ENCODE measurements at regions not wholly inside any gene's neighbourhood (a gene's known extent, or its start where the extent isn't known, plus 50 kb on each side); places are given as distances from the start of the nearest gene placed in this dataset.

DNA sequence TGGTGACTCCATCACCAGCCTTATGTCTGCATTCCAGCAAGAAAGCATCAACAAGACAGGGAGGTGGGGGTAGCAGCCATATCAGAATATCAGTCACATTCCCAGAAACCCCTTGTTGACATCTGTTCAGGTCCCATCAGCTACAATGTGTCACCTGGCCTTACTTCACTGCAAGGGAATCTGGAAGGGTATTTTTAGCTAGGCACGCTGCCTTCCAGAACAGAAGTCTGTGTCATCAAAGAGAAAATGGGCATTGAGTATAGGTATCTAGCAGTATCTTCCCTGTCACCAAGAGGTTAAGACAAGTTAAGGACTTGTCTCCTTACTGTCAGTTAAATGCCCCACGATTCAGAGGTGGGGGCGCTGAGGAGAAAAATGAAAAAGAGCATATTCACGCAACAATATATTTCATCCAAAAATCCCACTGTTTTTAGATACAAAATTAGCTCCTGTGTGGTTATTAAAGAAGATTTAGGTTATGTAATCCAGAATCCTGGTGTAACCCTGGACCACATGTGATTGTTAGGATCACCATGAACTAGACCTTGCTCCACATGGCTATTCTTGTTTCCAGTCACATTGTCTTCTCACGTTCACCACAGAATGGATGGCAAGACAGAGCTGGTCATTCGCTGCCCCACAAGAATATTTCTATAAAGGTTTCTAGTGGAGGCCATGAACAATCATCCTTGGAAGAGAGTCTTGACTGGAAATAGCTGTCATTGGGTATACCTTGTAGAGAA is 60.0 kb upstream of the PDHA1 start:
- TF ChIP-seq, protein P1, sequence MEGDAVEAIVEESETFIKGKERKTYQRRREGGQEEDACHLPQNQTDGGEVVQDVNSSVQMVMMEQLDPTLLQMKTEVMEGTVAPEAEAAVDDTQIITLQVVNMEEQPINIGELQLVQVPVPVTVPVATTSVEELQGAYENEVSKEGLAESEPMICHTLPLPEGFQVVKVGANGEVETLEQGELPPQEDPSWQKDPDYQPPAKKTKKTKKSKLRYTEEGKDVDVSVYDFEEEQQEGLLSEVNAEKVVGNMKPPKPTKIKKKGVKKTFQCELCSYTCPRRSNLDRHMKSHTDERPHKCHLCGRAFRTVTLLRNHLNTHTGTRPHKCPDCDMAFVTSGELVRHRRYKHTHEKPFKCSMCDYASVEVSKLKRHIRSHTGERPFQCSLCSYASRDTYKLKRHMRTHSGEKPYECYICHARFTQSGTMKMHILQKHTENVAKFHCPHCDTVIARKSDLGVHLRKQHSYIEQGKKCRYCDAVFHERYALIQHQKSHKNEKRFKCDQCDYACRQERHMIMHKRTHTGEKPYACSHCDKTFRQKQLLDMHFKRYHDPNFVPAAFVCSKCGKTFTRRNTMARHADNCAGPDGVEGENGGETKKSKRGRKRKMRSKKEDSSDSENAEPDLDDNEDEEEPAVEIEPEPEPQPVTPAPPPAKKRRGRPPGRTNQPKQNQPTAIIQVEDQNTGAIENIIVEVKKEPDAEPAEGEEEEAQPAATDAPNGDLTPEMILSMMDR (IDR thresholded peaks at IDR 0.05; ENCODE audit: low read depth, low read length) = no peak
- Histone ChIP-seq H3K4me3 (ENCODE audit: low read depth, low read length) (no peak overlapping the region), H3K9me3 (ENCODE audit: control insufficient read depth, insufficient read depth, low read length) (no peaks in the 10 kb centered on the region), H3K27me3 (ENCODE audit: control insufficient read depth, insufficient read depth, low read length) (no peaks in the 10 kb centered on the region), H3K27ac (ENCODE audit: low read depth, low read length) (no peak overlapping the region)
- ChIA-PET POLR2A (no interaction called here), CTCF (no interaction called here)
- DNase-seq (ENCODE audit: low read depth, low spot score) = no peak

DNA sequence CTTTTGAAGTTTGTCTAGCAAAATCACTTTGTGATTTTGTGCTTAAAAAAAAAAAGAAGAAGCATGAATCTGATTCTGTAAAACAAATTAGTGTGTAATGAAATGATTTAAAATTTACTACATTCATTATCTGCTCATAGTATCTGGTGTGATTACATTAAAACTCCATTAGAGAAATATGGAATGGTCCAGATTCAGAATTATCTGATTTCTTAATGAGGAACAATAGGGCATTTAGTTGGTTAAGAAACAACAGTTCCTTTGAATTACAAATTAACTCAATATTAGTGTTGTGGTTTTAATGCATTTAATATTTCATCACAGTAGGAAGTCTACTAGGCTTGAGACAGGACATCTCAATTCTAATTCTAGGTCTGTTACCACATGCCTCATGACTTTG is 57.9 kb upstream of the PDHA1 start:
- POLR2A ChIA-PET = no interaction called here
- CTCF ChIA-PET = no interaction called here
- Histone ChIP-seq H3K4me3 (ENCODE audit: low read depth, low read length) (no peak overlapping the region), H3K27ac (ENCODE audit: low read depth, low read length) (no peak overlapping the region), H3K27me3 (ENCODE audit: control insufficient read depth, insufficient read depth, low read length) (peaks cover 2% of the 10 kb centered on the region), H3K9me3 (ENCODE audit: control insufficient read depth, insufficient read depth, low read length) (no peaks in the 10 kb centered on the region)
- DNase-seq (ENCODE audit: low read depth, low spot score) = no peak
- TF ChIP-seq, protein P1 (IDR thresholded peaks at IDR 0.05; ENCODE audit: low read depth, low read length) = no peak

DNA sequence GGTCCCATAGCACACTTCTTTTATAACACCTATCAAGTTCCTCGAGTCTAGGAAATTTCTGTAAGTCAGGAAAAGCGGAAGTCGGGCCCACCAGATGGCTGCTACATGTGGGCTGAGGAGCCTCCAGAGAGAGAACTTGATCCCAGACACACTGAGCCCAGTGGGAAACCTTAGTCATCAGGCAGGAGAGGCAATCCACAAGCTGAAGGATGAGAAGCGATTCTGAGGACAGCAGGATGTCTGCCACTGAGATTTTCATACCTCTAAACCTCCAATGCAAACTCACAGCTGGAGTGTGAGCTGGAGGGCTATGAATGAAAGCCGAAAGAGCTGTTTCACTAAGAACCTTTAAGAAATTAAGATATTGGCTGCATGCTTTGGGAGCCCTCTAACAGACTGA is 52.6 kb upstream of the PDHA1 start:
- TF ChIP-seq, protein P1 (IDR thresholded peaks at IDR 0.05; ENCODE audit: low read depth, low read length) = no peak
- CTCF ChIA-PET = no interaction called here
- no peak overlapping the region for H3K27ac ChIP-seq (ENCODE audit: low read depth, low read length)

DNA sequence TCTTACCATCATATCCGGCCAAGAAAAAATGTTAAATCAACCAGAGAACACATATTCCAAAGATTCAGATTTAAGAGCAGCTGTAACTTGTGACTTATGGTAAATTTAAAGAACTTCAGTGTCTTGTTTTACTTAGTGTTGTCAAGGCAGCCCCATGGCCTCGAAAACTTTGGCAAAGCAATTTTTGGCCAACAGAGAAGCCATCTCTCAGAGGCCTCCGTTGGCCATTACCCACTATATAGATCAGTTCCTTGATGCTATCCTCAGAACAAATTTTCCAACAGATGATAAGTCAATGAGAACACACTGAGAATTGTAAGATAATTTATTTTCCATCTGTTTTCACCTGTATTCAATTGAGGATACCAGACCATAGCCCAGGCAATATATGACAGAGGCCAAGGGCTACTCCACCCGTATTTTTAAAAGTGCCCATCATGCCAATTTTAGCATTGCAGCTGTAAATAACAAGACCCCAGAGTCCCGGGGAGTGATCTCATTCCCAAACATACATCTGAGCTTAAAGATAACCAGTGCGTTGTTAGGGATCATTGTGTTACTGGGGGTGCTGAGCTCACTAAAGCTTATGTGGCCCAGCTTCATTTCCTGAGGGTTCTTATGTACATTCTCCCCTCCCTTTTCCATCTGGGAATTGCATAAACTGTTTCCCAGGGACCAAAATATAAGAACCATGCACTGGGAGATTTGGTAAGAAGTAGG is 50.0 kb upstream of the PDHA1 start:
- no peaks in the 10 kb centered on the region for H3K9me3 ChIP-seq (ENCODE audit: control insufficient read depth, insufficient read depth, low read length)
- no peak overlapping the region for H3K27ac ChIP-seq (ENCODE audit: low read depth, low read length)
- H3K27me3 ChIP-seq (ENCODE audit: control insufficient read depth, insufficient read depth, low read length) = peaks cover 5% of the 10 kb centered on the region
- no peak for DNase-seq (ENCODE audit: low read depth, low spot score)
- TF ChIP-seq, protein P1 (IDR thresholded peaks at IDR 0.05; ENCODE audit: low read depth, low read length) = no peak
- ChIA-PET CTCF (no interaction called here), POLR2A (no interaction called here)
- no peak overlapping the region for H3K4me3 ChIP-seq (ENCODE audit: low read depth, low read length)

More for the DNA sequence above, 52.6 kb upstream of the PDHA1 start:
- Histone ChIP-seq H3K9me3 (ENCODE audit: control insufficient read depth, insufficient read depth, low read length) (no peaks in the 10 kb centered on the region), H3K4me3 (ENCODE audit: low read depth, low read length) (no peak overlapping the region), H3K27me3 (ENCODE audit: control insufficient read depth, insufficient read depth, low read length) (peaks cover 5% of the 10 kb centered on the region)
- DNase-seq (ENCODE audit: low read depth, low spot score) = no peak
- POLR2A ChIA-PET = no interaction called here
